H1 (cell line): ENCODE measurements at regions not wholly inside any gene's neighbourhood (a gene's known extent, or its start where the extent isn't known, plus 50 kb on each side); places are given as distances from the start of the nearest gene placed in this dataset.

ENCODE experiments used
- FOSL1 ChIP-seq: IDR thresholded peaks from 2 replicates; pipeline ENCODE4 v1.6.1; 2011; ENCODE audit warnings: mild to moderate bottlenecking, low read depth, low read length, moderate library complexity; ENCODE audit not compliant: insufficient read depth
- KDM5A ChIP-seq: fragments of 200-600 bp; IDR thresholded peaks from 2 replicates; pipeline ENCODE4 v1.7.1; 2012; ENCODE audit warnings: mild to moderate bottlenecking, low read length, inconsistent platforms, mixed read lengths
- TF ChIP-seq, protein P1 (sequence below): fragments of 300-600 bp; sonication (generic); IDR thresholded peaks from 2 replicates; pipeline ENCODE4 v1.7.1; 2012; ENCODE audit warnings: low read length, moderate library complexity, mild to moderate bottlenecking, inconsistent platforms; ENCODE audit not compliant: insufficient replicate concordance

GRCh38 chr3:153277029-153277428, 115.0 kb downstream of the RAP2B start (continued):
- TF ChIP-seq, protein P1, sequence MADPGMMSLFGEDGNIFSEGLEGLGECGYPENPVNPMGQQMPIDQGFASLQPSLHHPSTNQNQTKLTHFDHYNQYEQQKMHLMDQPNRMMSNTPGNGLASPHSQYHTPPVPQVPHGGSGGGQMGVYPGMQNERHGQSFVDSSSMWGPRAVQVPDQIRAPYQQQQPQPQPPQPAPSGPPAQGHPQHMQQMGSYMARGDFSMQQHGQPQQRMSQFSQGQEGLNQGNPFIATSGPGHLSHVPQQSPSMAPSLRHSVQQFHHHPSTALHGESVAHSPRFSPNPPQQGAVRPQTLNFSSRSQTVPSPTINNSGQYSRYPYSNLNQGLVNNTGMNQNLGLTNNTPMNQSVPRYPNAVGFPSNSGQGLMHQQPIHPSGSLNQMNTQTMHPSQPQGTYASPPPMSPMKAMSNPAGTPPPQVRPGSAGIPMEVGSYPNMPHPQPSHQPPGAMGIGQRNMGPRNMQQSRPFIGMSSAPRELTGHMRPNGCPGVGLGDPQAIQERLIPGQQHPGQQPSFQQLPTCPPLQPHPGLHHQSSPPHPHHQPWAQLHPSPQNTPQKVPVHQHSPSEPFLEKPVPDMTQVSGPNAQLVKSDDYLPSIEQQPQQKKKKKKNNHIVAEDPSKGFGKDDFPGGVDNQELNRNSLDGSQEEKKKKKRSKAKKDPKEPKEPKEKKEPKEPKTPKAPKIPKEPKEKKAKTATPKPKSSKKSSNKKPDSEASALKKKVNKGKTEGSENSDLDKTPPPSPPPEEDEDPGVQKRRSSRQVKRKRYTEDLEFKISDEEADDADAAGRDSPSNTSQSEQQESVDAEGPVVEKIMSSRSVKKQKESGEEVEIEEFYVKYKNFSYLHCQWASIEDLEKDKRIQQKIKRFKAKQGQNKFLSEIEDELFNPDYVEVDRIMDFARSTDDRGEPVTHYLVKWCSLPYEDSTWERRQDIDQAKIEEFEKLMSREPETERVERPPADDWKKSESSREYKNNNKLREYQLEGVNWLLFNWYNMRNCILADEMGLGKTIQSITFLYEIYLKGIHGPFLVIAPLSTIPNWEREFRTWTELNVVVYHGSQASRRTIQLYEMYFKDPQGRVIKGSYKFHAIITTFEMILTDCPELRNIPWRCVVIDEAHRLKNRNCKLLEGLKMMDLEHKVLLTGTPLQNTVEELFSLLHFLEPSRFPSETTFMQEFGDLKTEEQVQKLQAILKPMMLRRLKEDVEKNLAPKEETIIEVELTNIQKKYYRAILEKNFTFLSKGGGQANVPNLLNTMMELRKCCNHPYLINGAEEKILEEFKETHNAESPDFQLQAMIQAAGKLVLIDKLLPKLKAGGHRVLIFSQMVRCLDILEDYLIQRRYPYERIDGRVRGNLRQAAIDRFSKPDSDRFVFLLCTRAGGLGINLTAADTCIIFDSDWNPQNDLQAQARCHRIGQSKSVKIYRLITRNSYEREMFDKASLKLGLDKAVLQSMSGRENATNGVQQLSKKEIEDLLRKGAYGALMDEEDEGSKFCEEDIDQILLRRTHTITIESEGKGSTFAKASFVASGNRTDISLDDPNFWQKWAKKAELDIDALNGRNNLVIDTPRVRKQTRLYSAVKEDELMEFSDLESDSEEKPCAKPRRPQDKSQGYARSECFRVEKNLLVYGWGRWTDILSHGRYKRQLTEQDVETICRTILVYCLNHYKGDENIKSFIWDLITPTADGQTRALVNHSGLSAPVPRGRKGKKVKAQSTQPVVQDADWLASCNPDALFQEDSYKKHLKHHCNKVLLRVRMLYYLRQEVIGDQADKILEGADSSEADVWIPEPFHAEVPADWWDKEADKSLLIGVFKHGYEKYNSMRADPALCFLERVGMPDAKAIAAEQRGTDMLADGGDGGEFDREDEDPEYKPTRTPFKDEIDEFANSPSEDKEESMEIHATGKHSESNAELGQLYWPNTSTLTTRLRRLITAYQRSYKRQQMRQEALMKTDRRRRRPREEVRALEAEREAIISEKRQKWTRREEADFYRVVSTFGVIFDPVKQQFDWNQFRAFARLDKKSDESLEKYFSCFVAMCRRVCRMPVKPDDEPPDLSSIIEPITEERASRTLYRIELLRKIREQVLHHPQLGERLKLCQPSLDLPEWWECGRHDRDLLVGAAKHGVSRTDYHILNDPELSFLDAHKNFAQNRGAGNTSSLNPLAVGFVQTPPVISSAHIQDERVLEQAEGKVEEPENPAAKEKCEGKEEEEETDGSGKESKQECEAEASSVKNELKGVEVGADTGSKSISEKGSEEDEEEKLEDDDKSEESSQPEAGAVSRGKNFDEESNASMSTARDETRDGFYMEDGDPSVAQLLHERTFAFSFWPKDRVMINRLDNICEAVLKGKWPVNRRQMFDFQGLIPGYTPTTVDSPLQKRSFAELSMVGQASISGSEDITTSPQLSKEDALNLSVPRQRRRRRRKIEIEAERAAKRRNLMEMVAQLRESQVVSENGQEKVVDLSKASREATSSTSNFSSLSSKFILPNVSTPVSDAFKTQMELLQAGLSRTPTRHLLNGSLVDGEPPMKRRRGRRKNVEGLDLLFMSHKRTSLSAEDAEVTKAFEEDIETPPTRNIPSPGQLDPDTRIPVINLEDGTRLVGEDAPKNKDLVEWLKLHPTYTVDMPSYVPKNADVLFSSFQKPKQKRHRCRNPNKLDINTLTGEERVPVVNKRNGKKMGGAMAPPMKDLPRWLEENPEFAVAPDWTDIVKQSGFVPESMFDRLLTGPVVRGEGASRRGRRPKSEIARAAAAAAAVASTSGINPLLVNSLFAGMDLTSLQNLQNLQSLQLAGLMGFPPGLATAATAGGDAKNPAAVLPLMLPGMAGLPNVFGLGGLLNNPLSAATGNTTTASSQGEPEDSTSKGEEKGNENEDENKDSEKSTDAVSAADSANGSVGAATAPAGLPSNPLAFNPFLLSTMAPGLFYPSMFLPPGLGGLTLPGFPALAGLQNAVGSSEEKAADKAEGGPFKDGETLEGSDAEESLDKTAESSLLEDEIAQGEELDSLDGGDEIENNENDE, result no peak
- TF ChIP-seq KDM5A (no peak), FOSL1 (no peak)
